LNCaP clone FGC (cell line): ENCODE measurements at regions not wholly inside any gene's neighbourhood (a gene's known extent, or its start where the extent isn't known, plus 50 kb on each side); places are given as distances from the start of the nearest gene placed in this dataset.

Source experiments
- DNase-seq: peaks from one replicate; pipeline ENCODE4 v3.0.0-alpha.2; 2011; ENCODE audit warnings: low read depth
- H3K4me3 ChIP-seq: 2 replicates; pipeline ENCODE4 v1.5.1; 2011; ENCODE audit warnings: mild to moderate bottlenecking, low read depth, low read length, control low read depth
- CTCF ChIP-seq: IDR thresholded peaks from 2 replicates; pipeline ENCODE4 v1.5.1; 2012; ENCODE audit warnings: mild to moderate bottlenecking; ENCODE audit not compliant: control insufficient read depth, insufficient read depth; ENCODE audit errors: extremely low read depth

GRCh38 chr10:108639010-108639409, 1284.3 kb downstream of the XPNPEP1 start:
- no peak for DNase-seq
- no peak overlapping the region for H3K4me3 ChIP-seq
- TF ChIP-seq CTCF: no peak

GRCh38 chr10:108638225-108638624, 1285.1 kb downstream of the XPNPEP1 start:
- TF ChIP-seq CTCF: no peak

GRCh38 chr10:108633046-108633445, 1290.3 kb downstream of the XPNPEP1 start:
- DNase-seq: no peak
- no peak for TF ChIP-seq CTCF
- H3K4me3 ChIP-seq: no peak overlapping the region

More at GRCh38 chr10:108638225-108638624, 1285.1 kb downstream of the XPNPEP1 start:
- DNase-seq: no peak
- H3K4me3 ChIP-seq: no peak overlapping the region

- H3K4me3 ChIP-seq: no peak overlapping the region
- no peak for TF ChIP-seq CTCF
- DNase-seq: no peak
Observed at GRCh38 chr10:108632144-108632543, 1291.2 kb downstream of the XPNPEP1 start.

- no peak overlapping the region for H3K4me3 ChIP-seq
- DNase-seq: no peak
- no peak for TF ChIP-seq CTCF
Observed at GRCh38 chr10:108631332-108631731, 1292.0 kb downstream of the XPNPEP1 start.

- DNase-seq: no peak
- TF ChIP-seq CTCF: no peak
- no peak overlapping the region for H3K4me3 ChIP-seq
Observed at GRCh38 chr10:108629834-108630233, 1293.5 kb downstream of the XPNPEP1 start.

- TF ChIP-seq CTCF: no peak
- no peak overlapping the region for H3K4me3 ChIP-seq
- no peak for DNase-seq
Observed at GRCh38 chr10:108624052-108624451, 1299.3 kb downstream of the XPNPEP1 start.
